GM18498 (cell line): ENCODE measurements at regions not wholly inside any gene's neighbourhood (a gene's known extent, or its start where the extent isn't known, plus 50 kb on each side); places are given as distances from the start of the nearest gene placed in this dataset.
"Not testable (repeated sequence)": the region's sequence is repeated elsewhere in the genome, so short reads cannot be mapped to it uniquely, and the experiment has no call there.

Experiments
- ATAC-seq: cut with Tn5 transposase; IDR thresholded peaks from one replicate; pipeline ENCODE4 v1.9.1; 2021; ENCODE audit warnings: mild to moderate bottlenecking, moderate library complexity; ENCODE audit not compliant: unreplicated experiment

- not testable (repeated sequence) for ATAC-seq
Observed at GRCh38 chr1:144516172-144516571, 54.7 kb upstream of the NBPF15 start.

- ATAC-seq: not testable (repeated sequence)
Observed at GRCh38 chr1:144516906-144517305, 55.4 kb upstream of the NBPF15 start.

DNA sequence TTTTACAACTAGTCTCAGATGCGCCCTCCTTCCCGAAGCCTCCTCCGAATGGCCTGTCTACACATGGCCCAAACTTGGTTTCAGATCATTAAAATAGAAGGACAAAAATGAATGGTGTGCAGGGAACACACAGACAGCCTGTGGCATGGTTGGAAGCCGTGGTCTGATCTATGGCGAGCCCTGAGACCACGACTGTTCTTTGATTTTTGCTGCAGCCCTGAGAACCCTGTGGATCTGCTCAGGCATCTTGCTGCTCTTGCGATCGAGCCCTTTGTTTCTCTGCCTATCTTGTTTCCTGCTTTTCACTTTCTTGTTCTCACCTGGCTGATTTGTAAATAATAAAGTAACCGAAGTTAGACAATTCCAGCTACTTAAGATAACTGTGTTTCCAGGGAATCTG lies 57.0 kb upstream of the NBPF15 start:
- ATAC-seq: not testable (repeated sequence)

DNA sequence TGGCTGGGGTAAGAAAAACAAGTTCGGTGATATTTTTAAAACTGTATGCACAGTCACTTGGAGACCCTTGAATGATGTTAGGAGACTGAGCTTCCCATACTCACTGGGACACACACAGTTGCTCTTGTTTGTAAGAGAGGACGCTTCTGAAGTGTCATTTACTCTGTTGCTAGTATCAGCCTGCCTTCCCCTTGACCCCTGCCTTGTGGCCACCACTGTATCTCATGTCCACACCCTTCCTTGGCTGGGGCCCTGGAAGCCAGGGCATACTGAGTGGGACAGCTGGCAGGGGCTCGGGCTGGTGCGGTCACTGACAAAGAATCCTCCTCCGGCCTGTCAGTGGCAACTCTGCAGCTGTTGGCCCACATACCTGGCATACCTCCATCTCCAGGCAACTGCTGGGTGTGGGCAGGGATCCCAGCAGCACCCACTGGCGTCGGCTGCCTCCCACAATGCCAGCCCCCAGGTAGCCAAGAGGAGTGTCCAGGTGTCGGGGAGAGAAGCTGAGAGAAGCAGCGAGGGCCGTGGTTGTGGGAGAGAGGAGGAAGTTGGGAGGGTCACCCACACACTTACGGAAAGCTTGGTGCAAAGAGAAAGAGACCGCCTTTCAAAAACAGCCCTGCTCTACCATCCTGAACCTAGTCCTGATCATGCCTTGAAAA lies 58.2 kb upstream of the NBPF15 start:
- not testable (repeated sequence) for ATAC-seq

- peak; percentile 95 for ATAC-seq
Observed at GRCh38 chr1:144523661-144524407, 62.4 kb upstream of the NBPF15 start.

- not testable (repeated sequence) for ATAC-seq
Observed at GRCh38 chr1:144532156-144532607, 60.5 kb upstream of the PPIAL4F start.

DNA sequence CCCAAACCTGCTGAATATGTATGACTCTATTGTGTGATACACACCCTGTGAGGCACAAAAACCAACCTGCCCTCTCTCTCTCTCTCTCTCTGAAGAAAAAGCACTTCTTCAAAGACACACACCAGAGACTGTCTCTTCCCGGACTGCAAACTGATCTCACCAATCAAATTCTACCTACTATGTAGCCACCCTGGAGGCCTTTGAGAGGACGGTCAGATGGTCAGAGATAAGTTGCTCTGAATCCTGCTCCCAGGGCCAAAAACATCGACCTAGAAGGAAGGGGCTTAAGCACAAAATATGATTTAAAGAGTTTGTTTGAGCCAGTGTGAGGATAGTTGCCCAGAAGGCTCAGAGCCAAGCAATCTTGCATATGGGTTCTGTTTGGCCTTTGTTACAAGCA lies 59.2 kb upstream of the PPIAL4F start:
- not testable (repeated sequence) for ATAC-seq

DNA sequence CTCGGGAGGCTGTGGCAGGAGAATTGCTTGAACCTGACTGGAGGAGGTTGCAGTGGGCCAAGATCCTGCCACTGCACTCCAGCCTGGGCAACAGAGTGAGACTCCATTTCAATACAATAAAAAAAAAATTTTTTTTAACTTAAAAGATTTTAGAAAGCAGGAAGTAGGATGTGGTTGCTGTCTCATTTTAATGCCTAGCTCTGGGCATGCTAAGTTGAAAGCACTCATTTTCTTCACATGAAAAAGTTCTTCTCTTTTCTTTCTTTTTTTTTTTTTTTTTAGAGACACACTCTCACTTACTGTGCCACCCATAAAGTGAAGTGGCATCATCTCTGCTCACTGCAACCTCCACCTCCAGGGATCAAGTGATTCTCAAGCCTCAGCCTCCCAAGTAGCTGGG lies 58.4 kb upstream of the PPIAL4F start:
- ATAC-seq: not testable (repeated sequence)

DNA sequence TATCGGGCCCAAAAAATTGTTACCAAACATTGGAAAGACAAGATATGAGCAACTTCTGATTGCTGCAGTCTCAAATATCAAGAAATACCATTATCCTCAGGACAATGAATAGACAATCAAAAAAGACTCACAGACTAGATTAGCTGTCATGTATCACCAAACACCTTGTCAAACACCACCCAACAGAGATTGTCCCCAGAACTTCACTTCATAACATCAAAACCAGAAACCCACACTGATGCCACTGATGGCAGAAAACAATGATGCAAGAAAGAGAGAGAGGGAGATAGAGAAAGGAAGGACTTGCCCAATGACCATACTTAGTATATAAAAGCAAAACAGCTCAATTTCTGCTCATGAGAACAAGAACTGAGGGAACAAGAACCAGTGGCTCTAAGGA lies 56.0 kb upstream of the PPIAL4F start:
- ATAC-seq: not testable (repeated sequence)

DNA sequence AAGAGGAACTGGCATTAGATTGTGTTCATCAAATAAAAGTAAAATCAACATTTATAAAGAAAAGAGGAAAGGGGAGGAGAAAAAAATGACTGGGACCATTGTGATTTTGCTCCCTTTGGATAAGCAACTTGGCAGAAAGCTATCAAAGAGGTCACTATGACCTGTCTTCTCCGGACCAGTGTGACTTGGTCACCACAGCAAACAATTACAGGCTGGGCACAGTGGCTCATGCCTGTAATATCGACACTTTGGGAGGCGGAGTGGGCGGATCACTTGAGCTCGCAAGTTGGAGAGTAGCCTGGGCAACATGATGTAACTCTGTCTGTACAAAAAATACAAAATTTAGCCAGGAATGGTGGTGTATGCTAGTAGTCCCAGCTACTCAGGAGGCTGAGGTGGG lies 55.5 kb upstream of the PPIAL4F start:
- not testable (repeated sequence) for ATAC-seq

GRCh38 chr1:144538736-144539135 lies 54.0 kb upstream of the PPIAL4F start:
- ATAC-seq: not testable (repeated sequence)

GRCh38 chr1:144539191-144539960 lies 53.3 kb upstream of the PPIAL4F start:
- not testable (repeated sequence) for ATAC-seq
